Ishikawa (cell line): ENCODE measurements at regions not wholly inside any gene's neighbourhood (a gene's known extent, or its start where the extent isn't known, plus 50 kb on each side); places are given as distances from the start of the nearest gene placed in this dataset.

Experiments
- CEBPB ChIP-seq: IDR thresholded peaks from 2 replicates; pipeline ENCODE4 v1.6.1; 2012
- CREB1 ChIP-seq: IDR thresholded peaks from 2 replicates; pipeline ENCODE4 v1.6.1; 2012; ENCODE audit warnings: low read depth
- EGR1 ChIP-seq: IDR thresholded peaks from 2 replicates; pipeline ENCODE4 v1.6.1; 2012
- EP300 ChIP-seq: IDR thresholded peaks from 2 replicates; pipeline ENCODE4 v1.6.1; 2012; ENCODE audit warnings: borderline replicate concordance
- FOXM1 ChIP-seq: IDR thresholded peaks from 2 replicates; pipeline ENCODE4 v1.6.1; 2012; ENCODE audit warnings: low read depth, borderline replicate concordance
- MAX ChIP-seq: IDR thresholded peaks from 2 replicates; pipeline ENCODE4 v1.6.1; 2012
- NFIC ChIP-seq: IDR thresholded peaks from 2 replicates; pipeline ENCODE4 v1.6.1; 2012
- RAD21 ChIP-seq: IDR thresholded peaks from 2 replicates; pipeline ENCODE4 v1.6.1; 2012; ENCODE audit warnings: low read depth
- TAF1 ChIP-seq: IDR thresholded peaks from 2 replicates; pipeline ENCODE4 v1.6.1; 2012; ENCODE audit warnings: low read depth, mild to moderate bottlenecking
- TCF12 ChIP-seq: IDR thresholded peaks from 2 replicates; pipeline ENCODE4 v1.6.1; 2012; ENCODE audit warnings: low read depth
- TEAD4 ChIP-seq: IDR thresholded peaks from 2 replicates; pipeline ENCODE4 v1.6.1; 2012
- YY1 ChIP-seq: IDR thresholded peaks from 2 replicates; pipeline ENCODE4 v1.6.1; 2012; ENCODE audit warnings: low read depth
- ZBTB7A ChIP-seq: IDR thresholded peaks from 2 replicates; pipeline ENCODE4 v1.6.1; 2012; ENCODE audit warnings: low read depth
- TF ChIP-seq, protein P1 (sequence below): IDR thresholded peaks from 2 replicates; pipeline ENCODE4 v1.6.1; 2012; ENCODE audit warnings: low read depth, mild to moderate bottlenecking
- TF ChIP-seq, protein P2 (sequence below): IDR thresholded peaks from 2 replicates; pipeline ENCODE4 v1.6.1; 2012

- TF ChIP-seq TAF1 (no peak), NFIC (no peak), RAD21 (no peak), FOXM1 (no peak), YY1 (no peak), ZBTB7A (no peak), EP300 (no peak), EGR1 (no peak), CEBPB (no peak), TCF12 (no peak)
Measured at GRCh38 chr6:14278446-14278845, 160.9 kb downstream of the CD83 start.

DNA sequence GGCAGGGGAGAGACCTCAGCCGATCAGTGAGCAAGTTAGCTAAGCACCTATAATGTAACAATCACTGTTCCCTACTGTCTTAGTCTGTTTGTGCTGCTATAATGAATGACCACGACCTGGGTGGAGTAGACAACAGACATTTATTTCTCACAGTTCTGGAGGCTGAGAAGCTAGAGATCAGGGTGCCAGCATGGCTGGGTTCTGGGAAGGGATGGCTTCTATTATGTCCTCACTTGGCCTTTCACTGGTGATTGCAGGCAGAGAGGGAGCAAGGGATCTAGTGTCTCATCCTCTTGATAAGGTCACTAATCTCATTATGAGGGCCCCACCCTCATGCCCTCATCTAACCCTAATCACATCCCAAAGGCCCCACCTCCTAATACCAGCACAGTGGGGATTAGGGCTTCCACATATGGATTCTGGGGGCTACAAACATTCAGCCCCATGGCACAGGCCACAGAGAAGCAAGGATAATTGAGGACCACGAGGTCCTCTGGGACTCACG is 162.5 kb downstream of the CD83 start:
- TF ChIP-seq, protein P1, sequence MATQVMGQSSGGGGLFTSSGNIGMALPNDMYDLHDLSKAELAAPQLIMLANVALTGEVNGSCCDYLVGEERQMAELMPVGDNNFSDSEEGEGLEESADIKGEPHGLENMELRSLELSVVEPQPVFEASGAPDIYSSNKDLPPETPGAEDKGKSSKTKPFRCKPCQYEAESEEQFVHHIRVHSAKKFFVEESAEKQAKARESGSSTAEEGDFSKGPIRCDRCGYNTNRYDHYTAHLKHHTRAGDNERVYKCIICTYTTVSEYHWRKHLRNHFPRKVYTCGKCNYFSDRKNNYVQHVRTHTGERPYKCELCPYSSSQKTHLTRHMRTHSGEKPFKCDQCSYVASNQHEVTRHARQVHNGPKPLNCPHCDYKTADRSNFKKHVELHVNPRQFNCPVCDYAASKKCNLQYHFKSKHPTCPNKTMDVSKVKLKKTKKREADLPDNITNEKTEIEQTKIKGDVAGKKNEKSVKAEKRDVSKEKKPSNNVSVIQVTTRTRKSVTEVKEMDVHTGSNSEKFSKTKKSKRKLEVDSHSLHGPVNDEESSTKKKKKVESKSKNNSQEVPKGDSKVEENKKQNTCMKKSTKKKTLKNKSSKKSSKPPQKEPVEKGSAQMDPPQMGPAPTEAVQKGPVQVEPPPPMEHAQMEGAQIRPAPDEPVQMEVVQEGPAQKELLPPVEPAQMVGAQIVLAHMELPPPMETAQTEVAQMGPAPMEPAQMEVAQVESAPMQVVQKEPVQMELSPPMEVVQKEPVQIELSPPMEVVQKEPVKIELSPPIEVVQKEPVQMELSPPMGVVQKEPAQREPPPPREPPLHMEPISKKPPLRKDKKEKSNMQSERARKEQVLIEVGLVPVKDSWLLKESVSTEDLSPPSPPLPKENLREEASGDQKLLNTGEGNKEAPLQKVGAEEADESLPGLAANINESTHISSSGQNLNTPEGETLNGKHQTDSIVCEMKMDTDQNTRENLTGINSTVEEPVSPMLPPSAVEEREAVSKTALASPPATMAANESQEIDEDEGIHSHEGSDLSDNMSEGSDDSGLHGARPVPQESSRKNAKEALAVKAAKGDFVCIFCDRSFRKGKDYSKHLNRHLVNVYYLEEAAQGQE = no peak

DNA sequence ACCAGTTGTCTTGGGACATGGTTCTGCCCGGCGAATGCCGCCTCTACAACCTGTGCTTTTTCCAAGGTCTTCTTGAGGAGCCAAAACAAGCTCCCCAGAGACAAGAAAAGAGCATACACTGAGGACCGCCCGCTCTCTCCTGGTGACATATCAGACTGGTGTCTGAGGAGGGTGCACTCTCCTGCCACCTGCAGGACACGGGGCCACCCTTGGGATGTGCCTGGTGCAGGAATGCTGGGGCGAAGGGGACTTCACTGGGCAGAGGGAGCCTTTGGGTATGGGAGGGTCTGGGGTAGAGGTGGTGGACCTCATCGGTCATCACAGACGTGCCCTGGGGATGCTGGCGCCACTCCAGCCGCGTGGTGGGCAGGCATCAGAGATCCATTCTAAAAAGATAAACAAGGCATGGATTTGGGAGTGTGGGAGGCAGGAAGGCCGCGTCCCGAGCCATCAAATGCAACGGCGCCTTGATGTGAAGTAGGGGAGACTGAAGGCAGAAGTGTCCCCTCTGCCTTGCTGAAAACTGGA is 163.3 kb downstream of the CD83 start:
- no peak for TF ChIP-seq RAD21
- no peak for TF ChIP-seq CREB1
- no peak for TF ChIP-seq EGR1
- TF ChIP-seq CEBPB = no peak
- TF ChIP-seq ZBTB7A = no peak
- no peak for TF ChIP-seq MAX
- no peak for TF ChIP-seq TEAD4
- TF ChIP-seq, protein P2, sequence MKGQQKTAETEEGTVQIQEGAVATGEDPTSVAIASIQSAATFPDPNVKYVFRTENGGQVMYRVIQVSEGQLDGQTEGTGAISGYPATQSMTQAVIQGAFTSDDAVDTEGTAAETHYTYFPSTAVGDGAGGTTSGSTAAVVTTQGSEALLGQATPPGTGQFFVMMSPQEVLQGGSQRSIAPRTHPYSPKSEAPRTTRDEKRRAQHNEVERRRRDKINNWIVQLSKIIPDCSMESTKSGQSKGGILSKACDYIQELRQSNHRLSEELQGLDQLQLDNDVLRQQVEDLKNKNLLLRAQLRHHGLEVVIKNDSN = no peak

- TF ChIP-seq TEAD4 (no peak), RAD21 (no peak), YY1 (no peak), EGR1 (no peak), CREB1 (no peak), FOXM1 (no peak), CEBPB (no peak), MAX (no peak), EP300 (no peak), ZBTB7A (no peak), TCF12 (no peak), NFIC (no peak), TAF1 (no peak)
- TF ChIP-seq, protein P1 = no peak
- TF ChIP-seq, protein P2 = no peak
Measured at GRCh38 chr6:14281811-14282660, 164.5 kb downstream of the CD83 start.

GRCh38 chr6:14282854-14283505 is 165.4 kb downstream of the CD83 start:
- TF ChIP-seq, protein P1 = no peak
- TF ChIP-seq CREB1 (no peak), EGR1 (no peak), TCF12 (no peak), FOXM1 (no peak), TAF1 (no peak), ZBTB7A (no peak), YY1 (no peak), TEAD4 (no peak), EP300 (no peak), CEBPB (no peak), MAX (no peak), NFIC (no peak), RAD21 (no peak)
- TF ChIP-seq, protein P2 = no peak
